NCI-H2081 treated with DMSO at 0.1 percent for 48 hours (cell line): ENCODE measurements at regions not wholly inside any gene's neighbourhood (a gene's known extent, or its start where the extent isn't known, plus 50 kb on each side); places are given as distances from the start of the nearest gene placed in this dataset.
A peak's percentile ranks its signal among the peaks of the same experiment; 100 is the strongest.
"Not testable (repeated sequence)": the region's sequence is repeated elsewhere in the genome, so short reads cannot be mapped to it uniquely, and the experiment has no call there.

ENCODE experiments used
- DNase-seq: peaks from one replicate; lab custom pipeline; 2025; lab: John Stamatoyannopoulos, UW

GRCh38 chr1:230556453-230556852, 85.8 kb upstream of the COG2 start:
- no peak for DNase-seq

- no peak for DNase-seq
These were observed 86.5 kb upstream of the COG2 start for GRCh38 chr1:230555814-230556213.

GRCh38 chr1:230552880-230553279, 89.4 kb upstream of the COG2 start:
- DNase-seq: no peak

- not testable (repeated sequence) for DNase-seq
These were observed 91.3 kb upstream of the COG2 start for GRCh38 chr1:230550945-230551344.

GRCh38 chr1:230550428-230550827, 91.9 kb upstream of the COG2 start:
- DNase-seq: no peak

- DNase-seq: no peak
These were observed 92.7 kb upstream of the COG2 start for GRCh38 chr1:230549625-230550024.

GRCh38 chr1:230548997-230549396, 93.3 kb upstream of the COG2 start:
- peak; percentile 32 for DNase-seq

GRCh38 chr1:230548357-230548756, 93.9 kb upstream of the COG2 start:
- no peak for DNase-seq

GRCh38 chr1:230545181-230545580, 97.1 kb upstream of the COG2 start:
- no peak for DNase-seq

- no peak for DNase-seq
These were observed 97.5 kb upstream of the COG2 start for GRCh38 chr1:230544758-230545157.

GRCh38 chr1:230543085-230543484, 99.2 kb upstream of the COG2 start:
- DNase-seq: no peak

- DNase-seq: no peak
These were observed 99.6 kb upstream of the COG2 start for GRCh38 chr1:230542681-230543080.

- no peak for DNase-seq
These were observed 100.2 kb upstream of the COG2 start for GRCh38 chr1:230542054-230542453.

GRCh38 chr1:230541306-230541705, 101.0 kb upstream of the COG2 start:
- no peak for DNase-seq

GRCh38 chr1:230540421-230541155, 101.7 kb upstream of the COG2 start:
- no peak for DNase-seq

GRCh38 chr1:230537456-230537855, 104.8 kb upstream of the COG2 start:
- DNase-seq: no peak

- DNase-seq: no peak
These were observed 105.6 kb upstream of the COG2 start for GRCh38 chr1:230536641-230537155.

- DNase-seq: no peak
These were observed 108.1 kb upstream of the COG2 start for GRCh38 chr1:230534224-230534623.

- no peak for DNase-seq
These were observed 105.0 kb upstream of the PGBD5 start for GRCh38 chr1:230531103-230531502.

- DNase-seq: no peak
These were observed 93.1 kb upstream of the PGBD5 start for GRCh38 chr1:230519246-230519645.

GRCh38 chr1:230518511-230518910, 92.4 kb upstream of the PGBD5 start:
- no peak for DNase-seq

- DNase-seq: peak; percentile 34
These were observed 91.7 kb upstream of the PGBD5 start for GRCh38 chr1:230517786-230518185.

- DNase-seq: no peak
These were observed 91.2 kb upstream of the PGBD5 start for GRCh38 chr1:230517326-230517725.

- DNase-seq: no peak
These were observed 90.8 kb upstream of the PGBD5 start for GRCh38 chr1:230516889-230517288.
